MM.1S (cell line): ENCODE measurements at regions not wholly inside any gene's neighbourhood (a gene's known extent, or its start where the extent isn't known, plus 50 kb on each side); places are given as distances from the start of the nearest gene placed in this dataset.
"Not testable (repeated sequence)": the region's sequence is repeated elsewhere in the genome, so short reads cannot be mapped to it uniquely, and the experiment has no call there.

Source experiments
- DNase-seq: peaks from one replicate; pipeline ENCODE4 v3.0.0-alpha.2; 2015
- H2AFZ ChIP-seq: fragments of 300-600 bp; sonication (generic); 2 replicates; pipeline ENCODE4 v1.6.0; 2016; ENCODE audit warnings: antibody characterized with exemption, low read length
- H3F3A ChIP-seq: fragments of 300-600 bp; sonication (generic); 2 replicates; pipeline ENCODE4 v1.6.1; 2016; ENCODE audit warnings: mild to moderate bottlenecking, antibody characterized with exemption, low read length, moderate library complexity, mixed read lengths; ENCODE audit not compliant: insufficient read depth
- H3K27ac ChIP-seq: fragments of 300-600 bp; sonication (generic); 2 replicates; pipeline ENCODE4 v1.5.1; 2016; ENCODE audit warnings: mild to moderate bottlenecking, low read length
- H3K27me3 ChIP-seq: fragments of 300-600 bp; sonication (generic); replicated peaks from 2 replicates; pipeline ENCODE4 v1.6.0; 2016; ENCODE audit warnings: low read length; ENCODE audit not compliant: insufficient read depth
- H3K36me3 ChIP-seq: fragments of 300-600 bp; sonication (generic); replicated peaks from 2 replicates; pipeline ENCODE4 v1.6.1; 2016; ENCODE audit warnings: mild to moderate bottlenecking, low read length, mixed read lengths; ENCODE audit not compliant: insufficient read depth
- H3K4me1 ChIP-seq: fragments of 300-600 bp; sonication (generic); 2 replicates; pipeline ENCODE4 v1.6.1; 2016; ENCODE audit warnings: low read length, mixed read lengths
- H3K4me2 ChIP-seq: fragments of 300-600 bp; sonication (generic); 2 replicates; pipeline ENCODE4 v1.6.0; 2016; ENCODE audit warnings: low read depth, low read length
- H3K4me3 ChIP-seq: fragments of 300-600 bp; sonication (generic); 2 replicates; pipeline ENCODE4 v1.5.1; 2016; ENCODE audit warnings: low read length, mixed read lengths
- H3K79me2 ChIP-seq: fragments of 300-600 bp; sonication (generic); 2 replicates; pipeline ENCODE4 v1.6.1; 2016; ENCODE audit warnings: mixed run types, low read length, mixed read lengths
- H3K9ac ChIP-seq: fragments of 300-600 bp; sonication (generic); 2 replicates; pipeline ENCODE4 v1.6.1; 2016; ENCODE audit warnings: low read length, mixed read lengths
- H3K9me2 ChIP-seq: fragments of 300-600 bp; sonication (generic); replicated peaks from 2 replicates; pipeline ENCODE4 v1.6.1; 2016; ENCODE audit warnings: mild to moderate bottlenecking, low read length, mixed read lengths; ENCODE audit not compliant: insufficient read depth
- H3K9me3 ChIP-seq: fragments of 300-600 bp; sonication (generic); replicated peaks from 2 replicates; pipeline ENCODE4 v1.6.1; 2016; ENCODE audit warnings: mild to moderate bottlenecking, low read length, mixed read lengths; ENCODE audit not compliant: insufficient read depth
- H4K20me1 ChIP-seq: fragments of 300-600 bp; sonication (generic); 2 replicates; pipeline ENCODE4 v1.6.1; 2016; ENCODE audit warnings: mild to moderate bottlenecking, low read length, moderate library complexity, mixed read lengths; ENCODE audit not compliant: insufficient read depth

- not testable (repeated sequence) for H3K4me3 ChIP-seq, H3K4me2 ChIP-seq, H3K27ac ChIP-seq, H3K79me2 ChIP-seq, H2AFZ ChIP-seq, H3K36me3 ChIP-seq, DNase-seq, H3K9ac ChIP-seq, H3K9me3 ChIP-seq, H3K27me3 ChIP-seq, H3K4me1 ChIP-seq, H4K20me1 ChIP-seq, H3F3A ChIP-seq, H3K9me2 ChIP-seq
These were observed 382.6 kb upstream of the TGIF2LX start for GRCh38 chrX:89539150-89539549.

- not testable (repeated sequence) for H3K4me2 ChIP-seq, H3K36me3 ChIP-seq, H2AFZ ChIP-seq
These were observed 364.6 kb upstream of the TGIF2LX start for GRCh38 chrX:89557146-89557545.

GRCh38 chrX:89562079-89562478 is 359.6 kb upstream of the TGIF2LX start:
- H3K79me2 ChIP-seq = not testable (repeated sequence)

More at GRCh38 chrX:89557146-89557545, 364.6 kb upstream of the TGIF2LX start:
- H3K9me3 ChIP-seq, H3F3A ChIP-seq, H3K27me3 ChIP-seq, H3K4me1 ChIP-seq, H4K20me1 ChIP-seq, H3K9me2 ChIP-seq, H3K4me3 ChIP-seq, H3K79me2 ChIP-seq, H3K27ac ChIP-seq, H3K9ac ChIP-seq: not testable (repeated sequence)
- peak; percentile 25 for DNase-seq

DNA sequence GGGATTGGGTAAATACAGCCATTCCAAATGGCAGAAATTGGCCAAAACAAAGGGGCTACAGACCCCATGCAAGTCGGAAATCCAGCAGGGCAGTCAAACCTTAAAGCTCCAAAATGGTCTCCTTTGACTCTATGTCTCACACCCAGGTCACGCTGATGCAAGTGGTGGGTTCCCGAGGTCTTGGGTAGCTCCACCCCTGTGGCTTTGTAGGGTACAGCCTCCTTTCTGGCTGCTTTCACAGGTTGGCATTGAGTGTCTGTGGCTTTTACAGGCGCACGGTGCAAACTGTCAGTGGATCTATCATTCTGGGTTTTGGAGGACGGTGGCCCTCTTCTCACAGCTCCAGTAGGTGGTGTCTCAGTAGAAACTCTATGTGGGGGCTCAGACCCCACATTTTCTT is 358.6 kb upstream of the TGIF2LX start:
- not testable (repeated sequence) for H3K4me2 ChIP-seq, H3K9ac ChIP-seq, H3K9me2 ChIP-seq, H3K4me1 ChIP-seq, DNase-seq, H3K9me3 ChIP-seq, H3K27me3 ChIP-seq, H3K79me2 ChIP-seq, H2AFZ ChIP-seq, H3F3A ChIP-seq, H3K36me3 ChIP-seq, H4K20me1 ChIP-seq, H3K4me3 ChIP-seq, H3K27ac ChIP-seq

More at GRCh38 chrX:89562079-89562478, 359.6 kb upstream of the TGIF2LX start:
- H3K4me2 ChIP-seq, H3K36me3 ChIP-seq, H3K4me3 ChIP-seq, H4K20me1 ChIP-seq, H2AFZ ChIP-seq, H3K4me1 ChIP-seq, H3K9me3 ChIP-seq, H3F3A ChIP-seq, H3K27ac ChIP-seq, H3K27me3 ChIP-seq, DNase-seq, H3K9ac ChIP-seq, H3K9me2 ChIP-seq: not testable (repeated sequence)

GRCh38 chrX:89567787-89568186 is 353.9 kb upstream of the TGIF2LX start:
- not testable (repeated sequence) for H2AFZ ChIP-seq, DNase-seq, H3F3A ChIP-seq, H3K27me3 ChIP-seq, H3K9ac ChIP-seq, H3K4me3 ChIP-seq, H3K9me3 ChIP-seq, H3K79me2 ChIP-seq, H3K4me2 ChIP-seq, H3K4me1 ChIP-seq, H3K27ac ChIP-seq, H4K20me1 ChIP-seq, H3K36me3 ChIP-seq, H3K9me2 ChIP-seq

GRCh38 chrX:89581868-89582267 is 339.8 kb upstream of the TGIF2LX start:
- H3K4me1 ChIP-seq, DNase-seq, H3K27me3 ChIP-seq, H3K27ac ChIP-seq, H3K79me2 ChIP-seq, H3K9ac ChIP-seq, H3K4me3 ChIP-seq, H3K36me3 ChIP-seq, H4K20me1 ChIP-seq, H3K4me2 ChIP-seq, H3K9me3 ChIP-seq, H2AFZ ChIP-seq, H3K9me2 ChIP-seq, H3F3A ChIP-seq: not testable (repeated sequence)

- not testable (repeated sequence) for H3K9me2 ChIP-seq, H3K27ac ChIP-seq, H3F3A ChIP-seq, H3K4me2 ChIP-seq, H3K9me3 ChIP-seq, H2AFZ ChIP-seq, H3K4me1 ChIP-seq, H3K79me2 ChIP-seq, H3K9ac ChIP-seq, DNase-seq, H3K36me3 ChIP-seq, H4K20me1 ChIP-seq, H3K4me3 ChIP-seq, H3K27me3 ChIP-seq
These were observed 289.9 kb upstream of the TGIF2LX start for GRCh38 chrX:89631858-89632257.

- H3K79me2 ChIP-seq, H3F3A ChIP-seq, H3K36me3 ChIP-seq, DNase-seq, H3K4me2 ChIP-seq, H3K9me2 ChIP-seq, H3K4me3 ChIP-seq, H3K9ac ChIP-seq, H3K27me3 ChIP-seq, H4K20me1 ChIP-seq, H3K4me1 ChIP-seq, H3K27ac ChIP-seq, H2AFZ ChIP-seq, H3K9me3 ChIP-seq: not testable (repeated sequence)
These were observed 285.8 kb upstream of the TGIF2LX start for GRCh38 chrX:89635887-89636286.
